ENCODE measurements at regions not wholly inside any gene's neighbourhood (a gene's known extent, or its start where the extent isn't known, plus 50 kb on each side); places are given as distances from the start of the nearest gene placed in this dataset.

DNA sequence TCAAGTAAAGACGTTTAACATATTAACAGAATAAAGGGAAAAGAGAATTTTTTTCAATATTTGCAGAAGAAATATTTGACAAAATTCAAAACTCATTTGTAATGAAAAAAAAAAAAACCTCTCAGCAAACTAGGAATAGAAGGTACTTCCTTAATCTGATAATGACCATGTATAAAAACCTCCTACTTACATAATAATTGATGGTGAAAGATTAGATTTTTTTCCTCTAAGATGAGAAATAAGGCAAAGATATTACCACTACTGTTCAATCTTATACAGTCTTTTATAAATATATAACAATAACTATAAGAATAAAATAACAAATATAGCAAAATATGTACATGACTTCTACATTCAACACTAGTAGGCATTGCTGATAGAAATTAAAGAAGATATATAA is 424.6 kb upstream of the KLF4 start:
- Mint-ChIP-seq H3K27ac (no peak overlapping the region), H3K4me1 (ENCODE audit: low read depth) (no peaks in the 10 kb centered on the region)

DNA sequence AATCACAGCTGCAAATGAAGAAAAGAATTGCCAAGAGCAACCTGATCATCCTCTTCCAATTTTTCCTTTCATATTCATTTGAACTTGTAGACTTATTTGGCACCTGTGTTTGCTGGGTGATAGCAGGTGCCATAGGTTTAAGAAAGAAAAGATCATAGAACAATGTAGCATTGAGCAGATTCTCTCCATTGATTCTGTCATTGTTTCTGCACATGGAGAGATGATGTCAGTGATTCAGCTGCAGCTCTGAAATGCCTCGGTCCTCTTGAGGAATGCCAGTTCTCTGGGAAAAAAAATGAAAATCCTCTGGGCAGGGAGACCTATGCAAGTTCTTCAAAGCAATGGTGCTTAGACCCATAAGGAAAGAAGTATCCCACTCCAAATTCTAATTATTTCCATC is 418.1 kb upstream of the KLF4 start:
- H3K27ac Mint-ChIP-seq: no peak overlapping the region
- no peaks in the 10 kb centered on the region for H3K4me1 Mint-ChIP-seq (ENCODE audit: low read depth)
- TF ChIP-seq, protein P1, sequence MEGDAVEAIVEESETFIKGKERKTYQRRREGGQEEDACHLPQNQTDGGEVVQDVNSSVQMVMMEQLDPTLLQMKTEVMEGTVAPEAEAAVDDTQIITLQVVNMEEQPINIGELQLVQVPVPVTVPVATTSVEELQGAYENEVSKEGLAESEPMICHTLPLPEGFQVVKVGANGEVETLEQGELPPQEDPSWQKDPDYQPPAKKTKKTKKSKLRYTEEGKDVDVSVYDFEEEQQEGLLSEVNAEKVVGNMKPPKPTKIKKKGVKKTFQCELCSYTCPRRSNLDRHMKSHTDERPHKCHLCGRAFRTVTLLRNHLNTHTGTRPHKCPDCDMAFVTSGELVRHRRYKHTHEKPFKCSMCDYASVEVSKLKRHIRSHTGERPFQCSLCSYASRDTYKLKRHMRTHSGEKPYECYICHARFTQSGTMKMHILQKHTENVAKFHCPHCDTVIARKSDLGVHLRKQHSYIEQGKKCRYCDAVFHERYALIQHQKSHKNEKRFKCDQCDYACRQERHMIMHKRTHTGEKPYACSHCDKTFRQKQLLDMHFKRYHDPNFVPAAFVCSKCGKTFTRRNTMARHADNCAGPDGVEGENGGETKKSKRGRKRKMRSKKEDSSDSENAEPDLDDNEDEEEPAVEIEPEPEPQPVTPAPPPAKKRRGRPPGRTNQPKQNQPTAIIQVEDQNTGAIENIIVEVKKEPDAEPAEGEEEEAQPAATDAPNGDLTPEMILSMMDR (IDR thresholded peaks at IDR 0.05; ENCODE audit: unreplicated experiment): no peak
- H3K27me3 Mint-ChIP-seq: peaks cover 73% of the 10 kb centered on the region
- no peak for DNase-seq (ENCODE audit: low spot score, unreplicated experiment)
- H3K4me3 Mint-ChIP-seq (ENCODE audit: low read depth): no peak overlapping the region
- no peaks in the 10 kb centered on the region for H3K36me3 Mint-ChIP-seq (ENCODE audit: insufficient read depth)
- H3K9me3 Mint-ChIP-seq (ENCODE audit: low read depth): peaks cover 6% of the 10 kb centered on the region

More for the DNA sequence above, 424.6 kb upstream of the KLF4 start:
- no peak for DNase-seq (ENCODE audit: low spot score, unreplicated experiment)
- no peak overlapping the region for H3K4me3 Mint-ChIP-seq (ENCODE audit: low read depth)
- H3K9me3 Mint-ChIP-seq (ENCODE audit: low read depth): peaks cover 15% of the 10 kb centered on the region
- TF ChIP-seq, protein P1 (IDR thresholded peaks at IDR 0.05; ENCODE audit: unreplicated experiment): no peak
- H3K27me3 Mint-ChIP-seq: peaks cover 44% of the 10 kb centered on the region
- no peaks in the 10 kb centered on the region for H3K36me3 Mint-ChIP-seq (ENCODE audit: insufficient read depth)

DNA sequence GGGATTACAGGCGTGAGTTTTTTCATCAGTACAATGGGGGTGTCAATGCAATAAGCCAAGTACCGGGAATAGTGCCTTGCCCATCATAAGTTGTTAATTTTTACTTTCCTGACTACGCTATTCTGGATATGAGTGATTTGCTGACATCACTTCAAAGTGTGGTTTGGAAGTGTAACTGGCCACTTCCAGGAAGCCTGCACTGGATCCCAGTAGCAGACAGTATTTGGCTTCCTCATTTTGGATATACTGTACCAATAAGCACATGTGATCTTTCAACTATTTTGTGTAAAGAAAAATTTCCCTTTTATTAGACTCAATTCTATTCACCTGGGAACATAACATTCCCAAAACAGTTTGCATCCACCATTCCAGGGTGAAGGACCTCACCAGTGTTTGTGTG is 417.7 kb upstream of the KLF4 start:
- Mint-ChIP-seq H3K36me3 (ENCODE audit: insufficient read depth) (no peaks in the 10 kb centered on the region), H3K4me1 (ENCODE audit: low read depth) (no peaks in the 10 kb centered on the region), H3K27ac (no peak overlapping the region), H3K27me3 (peaks cover 73% of the 10 kb centered on the region), H3K4me3 (ENCODE audit: low read depth) (no peak overlapping the region), H3K9me3 (ENCODE audit: low read depth) (peaks cover 2% of the 10 kb centered on the region)
- TF ChIP-seq, protein P1 (IDR thresholded peaks at IDR 0.05; ENCODE audit: unreplicated experiment): no peak
- DNase-seq (ENCODE audit: low spot score, unreplicated experiment): no peak

DNA sequence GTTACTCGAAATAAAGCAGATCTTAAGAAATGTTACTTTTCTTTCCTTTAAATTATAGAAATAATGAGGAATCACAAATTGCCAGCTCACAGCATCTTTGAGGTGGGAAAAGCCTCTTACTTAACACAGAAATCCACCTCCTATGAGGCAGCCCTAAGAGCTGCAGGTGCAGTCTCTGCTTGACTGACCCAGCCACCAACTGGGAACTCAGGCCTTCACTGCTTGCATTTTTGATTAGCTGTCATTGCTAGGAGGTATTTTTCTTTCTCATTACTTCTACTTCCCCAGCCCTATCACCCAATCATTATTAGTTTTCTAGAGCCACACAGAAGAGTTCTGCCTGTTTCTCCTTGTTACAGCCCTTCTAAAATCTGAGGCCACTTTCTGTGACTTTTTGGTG is 416.5 kb upstream of the KLF4 start:
- Mint-ChIP-seq H3K9me3 (ENCODE audit: low read depth) (no peaks in the 10 kb centered on the region), H3K27ac (no peak overlapping the region), H3K4me1 (ENCODE audit: low read depth) (no peaks in the 10 kb centered on the region), H3K36me3 (ENCODE audit: insufficient read depth) (no peaks in the 10 kb centered on the region), H3K27me3 (peaks cover 78% of the 10 kb centered on the region), H3K4me3 (ENCODE audit: low read depth) (no peak overlapping the region)
- TF ChIP-seq, protein P1 (IDR thresholded peaks at IDR 0.05; ENCODE audit: unreplicated experiment): no peak
- no peak for DNase-seq (ENCODE audit: low spot score, unreplicated experiment)

DNA sequence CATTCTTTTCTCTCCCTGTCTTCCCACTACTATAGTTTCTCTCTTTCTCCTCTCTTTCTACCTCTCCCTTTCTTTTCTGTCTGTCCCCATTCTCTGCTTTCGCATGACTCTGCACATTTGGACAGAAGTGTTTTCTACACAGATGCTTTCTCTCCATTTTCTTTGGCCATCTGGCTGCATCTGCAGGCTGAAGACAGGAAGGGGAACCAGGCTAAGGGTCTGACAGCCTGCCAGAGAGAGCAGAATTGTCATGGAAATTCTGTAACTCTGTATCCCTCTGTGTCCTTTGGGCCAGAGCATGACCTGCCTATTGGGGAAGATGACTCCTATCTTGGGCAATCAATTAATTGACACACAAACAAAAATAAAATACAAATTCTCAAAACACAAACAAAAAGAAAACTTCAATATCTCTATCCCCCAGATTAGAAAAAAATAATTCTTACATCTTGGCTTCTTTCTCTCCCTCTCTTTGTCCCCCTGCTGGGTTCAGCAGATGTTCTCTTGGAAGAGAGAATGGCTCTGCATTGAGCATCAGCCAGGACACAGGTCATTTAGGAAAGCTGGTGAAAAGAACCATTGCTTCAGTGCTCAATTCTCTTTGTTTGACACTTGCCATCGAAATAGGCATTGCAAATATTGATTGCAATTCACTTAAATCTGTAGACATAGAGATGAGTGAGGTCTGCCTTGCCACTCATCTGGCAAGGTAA is 415.9 kb upstream of the KLF4 start:
- Mint-ChIP-seq H3K4me3 (ENCODE audit: low read depth) (no peak overlapping the region), H3K27me3 (peaks cover 80% of the 10 kb centered on the region), H3K9me3 (ENCODE audit: low read depth) (no peaks in the 10 kb centered on the region), H3K36me3 (ENCODE audit: insufficient read depth) (no peaks in the 10 kb centered on the region), H3K27ac (no peak overlapping the region), H3K4me1 (ENCODE audit: low read depth) (no peaks in the 10 kb centered on the region)
- no peak for DNase-seq (ENCODE audit: low spot score, unreplicated experiment)
- TF ChIP-seq, protein P1 (IDR thresholded peaks at IDR 0.05; ENCODE audit: unreplicated experiment): no peak
